ENCODE measurements at regions not wholly inside any gene's neighbourhood (a gene's known extent, or its start where the extent isn't known, plus 50 kb on each side); places are given as distances from the start of the nearest gene placed in this dataset.

DNA sequence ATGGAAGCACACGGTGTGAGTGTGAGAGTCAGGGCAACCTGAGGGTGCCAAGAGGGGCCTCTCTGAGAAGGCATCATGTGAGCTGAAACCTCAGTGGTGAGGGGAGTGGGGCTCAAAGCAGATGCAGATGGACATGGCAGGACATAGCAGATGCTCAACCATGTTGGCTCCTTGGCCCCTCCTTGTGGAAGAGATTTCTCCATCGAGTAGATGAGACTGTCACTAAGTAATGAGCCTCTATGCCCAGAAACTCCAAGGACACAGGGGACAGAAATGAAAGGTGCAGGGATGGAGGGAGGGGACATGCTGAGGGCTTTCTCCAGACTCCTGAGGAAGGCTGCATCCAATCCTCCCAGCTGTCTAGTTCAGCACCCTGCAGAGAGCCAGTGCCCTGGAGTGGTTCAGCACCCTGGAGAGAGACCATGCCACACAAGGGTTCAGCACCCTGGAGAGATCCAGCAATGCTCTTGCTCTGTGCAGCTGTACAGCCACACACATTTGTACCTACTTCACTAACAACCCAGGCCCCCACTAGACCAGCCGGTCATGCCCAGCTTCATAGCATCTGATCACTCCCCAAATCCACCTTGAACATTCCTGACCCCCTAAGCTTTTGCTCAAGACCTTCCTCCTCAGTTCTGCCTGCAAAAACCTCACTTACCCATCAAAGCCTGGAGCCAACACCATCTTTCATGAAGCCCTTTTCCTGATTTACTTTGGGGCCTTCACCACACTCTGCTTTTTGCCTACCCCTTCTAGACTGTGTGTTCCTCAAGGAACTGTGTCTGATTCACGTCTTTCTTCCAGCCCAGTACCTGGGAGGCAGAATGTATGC, 252.0 kb downstream of the CTTN start:
- DNase-seq (ENCODE audit: low read depth): no peak

DNA sequence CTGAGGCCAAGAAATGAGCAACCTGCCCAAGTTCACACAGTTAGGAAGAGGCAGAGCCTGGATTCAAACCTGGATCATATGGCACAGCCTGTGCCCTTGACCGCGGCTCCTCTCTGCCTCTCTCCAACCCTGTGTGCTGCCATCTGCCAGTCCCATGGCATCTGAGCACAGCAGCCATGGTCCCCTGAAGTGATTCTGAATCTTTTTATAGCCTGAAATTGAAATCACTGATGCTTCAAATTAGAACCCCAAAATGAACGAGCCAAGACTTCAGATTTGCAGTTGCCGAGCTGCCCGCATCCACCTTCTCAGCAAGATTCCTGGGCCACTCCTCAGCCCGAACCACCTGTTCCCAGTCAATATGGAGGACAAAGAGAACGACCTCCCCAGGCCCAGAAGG, 252.7 kb downstream of the CTTN start:
- no peak for DNase-seq (ENCODE audit: low read depth)

DNA sequence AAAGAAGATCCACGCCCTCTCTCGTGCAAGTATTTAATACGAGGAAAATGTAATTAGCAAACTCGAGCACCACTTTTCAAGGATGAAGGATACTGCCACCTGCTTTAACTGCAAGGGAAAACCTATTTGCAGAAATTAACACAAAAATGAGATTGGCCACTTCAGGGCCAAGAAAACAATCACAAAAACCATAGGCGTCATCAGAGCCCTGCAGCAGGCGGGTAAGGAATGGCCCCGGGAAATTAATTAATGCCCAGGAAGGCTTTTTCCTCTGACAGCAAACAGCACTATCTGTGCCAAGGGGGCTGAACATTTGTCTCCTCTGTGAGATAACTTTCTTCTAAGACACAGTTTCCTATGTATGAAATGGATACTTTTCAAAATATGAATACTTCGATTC, 255.7 kb downstream of the CTTN start:
- no peak for DNase-seq (ENCODE audit: low read depth)

DNA sequence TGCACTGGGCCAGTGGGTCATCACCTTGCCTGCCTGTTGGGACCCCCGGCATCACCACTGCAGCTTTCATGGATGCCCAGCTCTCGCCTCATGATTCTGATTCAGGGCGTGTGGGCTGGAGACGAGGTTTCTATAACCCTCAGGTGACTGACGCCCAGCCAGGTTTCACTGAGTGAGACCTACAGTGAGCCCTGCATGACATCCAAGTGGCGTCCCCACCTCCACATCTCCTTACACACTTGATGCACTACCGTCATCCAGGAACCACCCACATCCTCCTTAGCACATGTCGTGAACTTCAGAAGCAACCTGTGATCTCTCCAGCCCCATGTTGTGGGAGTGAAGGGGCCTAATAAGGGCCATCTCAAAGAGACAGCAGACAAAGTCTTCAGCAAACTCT, 257.5 kb downstream of the CTTN start:
- no peak for DNase-seq (ENCODE audit: low read depth)

DNA sequence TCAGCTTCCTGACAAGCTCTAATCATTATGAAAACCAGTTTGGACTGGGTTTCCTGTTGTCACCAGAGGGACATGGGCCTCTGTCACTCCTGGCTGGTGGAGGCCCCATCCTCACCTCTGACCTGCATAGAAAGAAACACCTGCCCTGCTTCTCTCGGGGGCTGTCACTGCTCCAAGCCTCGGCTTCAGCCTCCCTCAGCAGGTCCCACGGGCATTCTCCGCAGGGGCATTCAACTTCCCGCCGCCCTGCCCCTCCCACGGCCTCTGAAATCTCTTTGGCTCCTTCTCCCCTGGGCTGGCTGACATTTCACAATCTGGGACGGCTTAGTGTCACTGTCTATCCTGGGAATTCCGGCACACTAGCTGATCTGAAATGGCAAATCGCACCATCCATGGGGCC, 257.9 kb downstream of the CTTN start:
- no peak for DNase-seq (ENCODE audit: low read depth)

DNA sequence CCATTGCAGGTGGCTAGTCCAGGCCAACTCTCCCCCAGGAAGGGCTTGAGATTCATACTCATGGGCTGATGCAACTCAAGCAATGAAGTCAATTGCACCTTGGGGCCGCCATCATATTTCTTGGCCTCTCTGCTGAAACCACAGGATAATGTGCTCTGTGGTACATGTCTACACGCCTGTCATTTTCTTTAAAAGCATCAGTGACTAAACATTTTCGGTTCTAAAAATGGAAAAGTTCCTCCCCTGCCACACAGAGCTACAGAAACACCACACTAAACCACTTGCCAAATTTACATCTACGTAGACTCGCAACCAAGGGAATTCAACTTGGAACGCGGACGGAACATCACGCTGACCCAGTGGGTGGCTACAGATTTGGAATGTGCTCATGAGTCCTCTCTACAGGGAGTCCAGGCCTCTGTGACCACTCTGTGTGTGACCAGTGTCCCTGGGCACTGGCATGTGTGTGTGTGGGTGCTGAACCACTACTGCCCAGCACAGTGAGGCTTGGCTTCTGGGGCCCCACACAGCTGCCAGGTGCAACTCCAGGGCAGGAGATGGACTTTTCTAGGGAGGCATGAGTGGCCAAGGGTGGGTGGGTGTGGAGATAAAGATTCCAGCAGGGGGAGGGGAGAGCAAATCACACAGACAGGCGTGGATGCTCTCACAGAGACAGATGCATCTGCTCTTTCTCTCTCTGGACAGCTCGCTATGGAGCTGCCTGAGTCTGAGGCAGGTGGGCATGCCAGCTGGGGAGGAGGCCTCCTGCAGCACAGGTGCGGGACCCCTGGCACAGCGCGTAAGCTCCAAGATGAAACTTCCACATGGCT, 261.9 kb downstream of the CTTN start:
- no peak for DNase-seq (ENCODE audit: low read depth)

DNA sequence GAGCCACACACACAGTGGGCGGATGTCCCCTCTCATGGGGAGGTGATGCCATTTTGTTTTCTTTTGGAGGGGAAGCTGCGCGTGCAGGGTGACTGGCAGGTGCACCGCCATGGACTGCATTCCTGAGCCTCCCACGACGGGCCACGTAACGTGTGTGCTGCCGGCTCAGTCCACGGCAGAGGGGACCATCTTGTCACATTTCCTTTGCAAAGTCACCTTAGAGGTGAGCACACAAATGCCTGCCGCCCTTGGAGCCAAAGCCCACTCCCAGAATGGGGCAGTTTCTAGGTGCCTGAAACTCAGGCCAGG, 262.5 kb downstream of the CTTN start:
- no peak for DNase-seq (ENCODE audit: low read depth)

DNA sequence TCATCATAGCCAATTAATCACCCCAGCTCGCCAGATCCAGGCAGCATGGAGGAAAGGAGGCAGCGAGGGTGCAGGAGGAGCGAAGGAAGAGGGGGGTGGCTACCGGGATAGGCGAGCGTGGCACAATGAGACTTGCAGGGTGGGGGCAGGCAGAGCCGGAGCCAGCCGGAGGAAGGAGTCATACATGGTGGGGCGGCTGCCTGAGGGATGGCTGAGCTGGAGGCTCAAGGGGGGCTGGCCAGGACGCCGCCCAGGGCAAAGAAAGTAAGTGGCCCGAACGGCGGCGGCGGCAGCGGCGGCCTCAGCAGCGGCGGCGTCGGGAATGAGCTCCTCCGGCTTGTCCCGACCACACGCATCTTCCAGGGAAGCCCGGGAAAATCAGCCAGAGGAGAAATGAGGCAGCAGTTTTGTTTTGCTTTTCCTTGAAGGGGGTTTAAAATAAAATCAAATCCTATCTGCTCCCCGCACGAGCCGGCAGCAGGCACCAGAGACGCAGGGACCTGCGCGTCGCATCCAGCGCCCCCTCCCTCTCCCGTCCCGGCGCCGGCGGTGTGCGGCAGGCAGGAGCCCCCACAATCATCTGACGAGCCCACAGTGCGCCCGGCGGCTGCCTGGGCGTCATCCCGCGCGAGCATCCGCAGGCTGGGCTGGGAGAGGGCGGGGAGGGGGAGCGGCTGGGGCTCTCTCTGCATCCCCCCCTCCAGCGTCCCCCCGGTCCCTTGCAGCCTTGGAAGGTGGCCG, 263.6 kb downstream of the CTTN start:
- DNase-seq (ENCODE audit: low read depth): no peak

DNA sequence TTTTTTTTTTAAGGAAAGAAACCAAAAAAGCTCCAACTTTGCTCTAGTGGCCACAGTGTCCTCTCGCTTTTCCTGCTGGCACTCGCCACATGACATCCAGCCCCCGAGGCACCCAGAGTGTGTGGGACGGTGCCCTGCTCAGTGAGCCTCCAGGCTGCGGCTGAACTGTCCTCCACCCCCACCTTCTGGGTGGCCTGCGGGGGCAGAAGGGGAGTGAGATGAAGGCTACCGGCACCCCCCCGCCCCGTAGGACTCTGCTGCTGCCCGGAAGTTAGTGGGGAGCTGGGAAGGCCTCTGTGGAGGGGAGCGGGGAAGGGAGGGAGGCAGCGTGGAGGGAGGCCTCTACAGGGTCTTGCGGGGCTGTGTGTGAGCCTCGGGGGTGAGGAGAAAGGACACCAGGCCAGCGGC, 264.4 kb downstream of the CTTN start:
- DNase-seq (ENCODE audit: low read depth): no peak

DNA sequence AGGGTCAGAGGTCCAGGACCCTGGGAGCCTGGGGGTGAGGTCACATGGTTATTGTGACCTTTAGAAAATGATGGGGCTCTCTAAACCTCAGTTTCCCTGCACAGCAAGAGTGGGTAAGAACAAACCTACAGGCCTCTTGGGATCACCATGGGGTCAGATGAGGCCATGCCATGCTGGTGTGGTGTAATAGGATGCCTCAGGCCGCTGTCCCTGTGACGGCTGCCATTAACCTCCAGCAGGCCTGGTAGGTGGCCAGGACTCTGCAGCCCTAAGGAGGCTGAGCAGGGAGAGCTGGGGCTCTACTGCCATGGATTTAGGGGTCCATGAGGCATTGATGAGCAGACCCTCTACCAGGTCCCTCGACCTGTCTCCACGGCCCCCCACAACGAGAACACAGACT, 265.5 kb downstream of the CTTN start:
- no peak for DNase-seq (ENCODE audit: low read depth)

DNA sequence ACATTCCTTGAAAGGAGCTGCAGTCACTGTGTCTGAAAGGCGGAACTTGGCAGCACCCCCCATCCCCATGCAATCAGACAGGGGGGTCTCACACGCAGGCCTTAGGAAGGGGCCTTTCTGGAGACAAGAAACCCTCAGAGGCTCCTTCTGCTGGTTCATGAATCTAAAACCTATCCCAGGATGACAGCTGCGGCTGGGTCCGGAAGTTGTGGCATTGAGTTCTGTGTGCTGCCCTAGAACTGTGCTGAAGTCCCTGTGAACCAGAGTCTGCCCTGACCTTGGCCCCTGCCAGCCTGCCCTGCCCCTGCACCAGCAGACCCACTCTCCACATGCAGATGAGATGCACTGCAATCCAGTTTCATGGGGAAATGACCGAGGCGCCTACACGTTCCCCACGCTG, 268.0 kb downstream of the CTTN start:
- no peak for DNase-seq (ENCODE audit: low read depth)

DNA sequence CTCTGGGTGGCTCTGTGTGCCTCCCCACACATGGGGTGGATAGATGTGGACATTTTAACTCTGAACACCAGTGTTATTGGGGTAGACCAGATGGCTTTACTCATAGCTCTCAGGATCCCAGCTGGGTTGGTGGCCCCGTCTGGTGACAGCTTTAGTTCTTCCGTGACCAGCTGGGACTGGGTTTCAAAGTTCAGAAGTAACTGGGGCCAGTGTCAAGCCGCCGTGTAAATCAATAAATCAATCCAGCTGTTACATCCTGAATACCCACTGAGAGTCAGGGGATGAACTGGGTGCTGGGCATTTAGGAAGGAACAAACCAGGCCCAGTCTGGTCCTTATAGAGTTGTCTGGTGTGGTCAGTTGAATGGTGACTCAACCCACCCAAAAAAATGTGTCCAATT, 269.4 kb downstream of the CTTN start:
- no peak for DNase-seq (ENCODE audit: low read depth)

DNA sequence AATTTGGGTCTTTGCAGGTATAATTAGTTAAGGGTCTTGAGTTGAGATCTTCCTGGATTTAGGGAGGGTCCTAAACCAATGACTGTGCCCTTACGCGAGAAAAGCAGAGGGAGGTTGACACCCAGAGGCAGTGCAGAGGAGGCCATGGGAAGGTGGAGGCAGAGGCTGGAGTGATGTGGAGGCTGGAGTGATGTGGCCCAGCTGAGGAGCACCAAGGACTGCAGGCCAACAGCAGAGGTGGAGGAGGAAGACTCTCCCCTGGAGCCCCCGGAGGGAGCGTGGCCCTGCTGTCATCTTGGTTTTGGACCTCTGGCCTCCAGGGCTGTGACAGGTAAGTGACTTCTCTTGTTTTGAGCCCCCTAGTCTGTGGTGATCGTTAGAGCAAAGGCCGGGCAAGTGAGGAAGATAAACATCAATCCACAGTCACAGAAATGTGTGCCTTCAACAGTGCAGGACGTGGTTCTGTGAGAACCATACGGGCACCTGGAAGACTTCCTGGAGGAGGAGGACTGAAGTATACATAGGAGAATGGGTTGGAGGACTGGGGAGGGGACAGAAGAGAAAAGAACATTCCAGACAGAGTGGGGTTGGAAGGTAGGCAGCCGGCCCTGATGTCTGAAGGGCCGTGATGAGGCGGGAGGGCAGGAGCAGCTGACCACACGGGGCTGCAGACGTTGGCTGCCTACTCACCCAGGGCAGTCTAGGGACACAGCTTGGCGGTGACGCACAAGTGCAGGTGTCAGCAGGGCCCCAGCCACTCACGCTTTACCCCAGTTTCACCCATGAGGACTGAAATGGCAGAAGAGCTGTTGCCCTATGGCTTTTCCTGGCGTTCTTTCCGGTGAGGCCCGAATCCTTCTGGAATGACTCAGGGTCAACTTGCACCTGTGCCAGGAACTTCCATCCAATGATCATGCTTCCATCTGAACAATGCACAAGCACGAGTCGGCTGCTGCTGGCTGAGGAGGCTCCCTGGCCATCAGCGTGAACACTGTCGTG, 270.2 kb downstream of the CTTN start:
- no peak for DNase-seq (ENCODE audit: low read depth)

DNA sequence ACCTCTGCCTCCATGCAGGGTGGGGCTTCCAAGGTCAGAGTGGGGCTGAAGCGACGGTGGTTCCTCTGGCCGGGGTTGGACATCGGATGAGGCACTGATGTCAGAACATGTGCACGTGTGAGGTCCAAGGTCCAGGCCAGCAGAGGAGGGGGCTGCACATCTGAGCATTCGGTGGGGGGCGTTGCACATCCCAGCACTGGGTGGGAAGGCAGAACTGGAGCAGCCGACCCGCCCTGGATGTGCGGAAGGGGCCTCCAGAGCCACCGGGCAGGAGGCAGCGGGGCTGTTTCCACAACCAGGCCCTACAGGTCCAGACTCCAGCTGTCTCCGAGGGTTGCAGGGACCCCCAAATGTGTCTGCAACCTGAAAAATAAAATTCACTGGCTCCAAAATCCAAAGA, 271.0 kb downstream of the CTTN start:
- DNase-seq (ENCODE audit: low read depth): no peak

DNA sequence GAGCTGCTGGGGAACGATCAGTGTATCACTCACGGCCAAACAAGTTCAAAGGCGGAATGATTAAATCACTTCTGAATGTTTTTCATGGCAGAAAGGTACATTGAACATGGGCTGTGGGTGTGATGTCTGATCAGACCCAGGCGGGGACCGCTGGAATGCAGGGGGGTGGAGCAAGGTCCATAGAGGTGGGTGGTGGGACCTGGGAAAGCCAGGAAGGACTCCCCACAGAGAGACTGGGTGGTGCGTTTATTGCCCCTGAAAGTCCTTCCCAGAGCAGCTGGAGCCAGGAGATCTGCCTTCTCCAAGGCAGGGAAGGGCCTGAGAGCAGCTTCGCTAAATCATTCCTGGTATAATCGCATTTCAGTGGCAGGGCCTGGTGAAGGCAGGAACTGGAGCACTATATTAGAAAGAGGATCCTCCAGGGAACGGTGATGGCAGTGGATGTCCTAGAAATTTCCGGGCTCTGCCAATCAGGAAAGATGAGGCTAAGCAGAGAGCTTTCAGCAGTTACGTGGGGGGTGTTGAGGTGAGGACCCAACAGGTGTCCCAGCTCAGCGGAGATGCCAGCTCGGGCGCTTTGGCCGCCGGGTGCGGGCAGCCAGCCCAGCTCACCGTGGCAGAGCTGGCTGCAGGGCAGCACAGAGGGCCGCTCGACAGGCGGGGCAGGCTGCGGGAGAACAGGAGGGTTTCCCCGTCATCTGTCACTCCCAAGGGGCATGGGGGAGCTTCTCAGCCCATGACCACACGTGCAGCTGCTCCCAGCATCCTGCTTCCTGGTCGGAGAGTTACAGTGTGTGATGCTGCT, 271.7 kb downstream of the CTTN start:
- DNase-seq (ENCODE audit: low read depth): no peak

DNA sequence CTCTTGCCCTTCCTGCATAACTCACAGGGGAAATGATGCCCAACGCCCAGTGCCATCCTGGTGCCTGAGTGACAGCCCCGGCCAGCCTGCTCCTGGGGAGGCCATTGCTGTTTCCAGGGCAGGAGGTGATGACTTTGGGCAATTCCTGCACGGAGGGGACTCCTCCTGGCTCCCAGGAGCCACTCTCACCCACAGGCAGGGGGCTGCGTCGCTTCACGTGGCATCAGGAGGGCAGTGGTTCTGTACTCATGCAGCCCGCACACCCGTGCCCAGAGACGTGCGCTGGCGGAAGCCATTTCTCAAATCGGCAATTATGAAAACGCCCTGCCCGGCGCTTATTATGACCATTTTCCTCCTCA, 272.3 kb downstream of the CTTN start:
- DNase-seq (ENCODE audit: low read depth): no peak

DNA sequence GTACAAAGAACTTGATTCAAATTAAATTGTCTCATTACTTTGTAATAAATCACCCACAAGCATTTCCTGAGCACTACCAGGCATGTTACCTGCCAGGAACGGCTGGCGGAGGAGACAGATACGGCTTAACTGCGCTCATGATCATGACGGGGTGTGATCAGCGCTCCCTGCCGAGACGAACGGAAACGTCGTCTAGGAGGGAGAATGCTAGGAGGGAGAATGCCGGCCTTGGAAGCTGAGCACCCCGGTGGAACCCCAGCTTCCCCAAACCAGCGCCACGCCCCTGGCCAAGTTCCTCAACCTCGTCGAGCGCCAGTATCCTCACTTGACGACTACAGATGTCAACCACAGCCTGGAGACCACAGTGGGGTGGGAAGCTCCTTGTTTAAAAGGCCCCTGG, 272.8 kb downstream of the CTTN start:
- DNase-seq (ENCODE audit: low read depth): no peak

DNA sequence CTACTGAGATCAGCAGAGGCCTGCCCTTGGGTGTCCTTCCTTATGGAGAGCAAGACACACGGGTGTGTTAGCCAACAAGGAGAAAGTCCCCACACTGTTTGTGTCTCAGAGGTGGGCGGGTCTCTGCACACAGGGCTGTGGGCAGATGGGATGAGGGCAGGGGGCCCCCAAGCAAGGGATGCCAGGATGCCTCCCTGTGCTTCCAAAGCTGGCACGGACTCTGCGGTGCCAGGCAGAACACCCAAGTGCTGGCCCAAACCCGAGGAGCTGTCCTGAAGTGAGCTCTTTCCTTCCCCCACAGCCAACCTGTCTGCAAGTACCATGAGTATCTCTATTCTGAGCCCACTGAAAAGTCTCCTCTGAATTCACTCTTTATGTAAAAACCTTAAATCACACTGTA, 273.3 kb downstream of the CTTN start:
- DNase-seq (ENCODE audit: low read depth): no peak

DNA sequence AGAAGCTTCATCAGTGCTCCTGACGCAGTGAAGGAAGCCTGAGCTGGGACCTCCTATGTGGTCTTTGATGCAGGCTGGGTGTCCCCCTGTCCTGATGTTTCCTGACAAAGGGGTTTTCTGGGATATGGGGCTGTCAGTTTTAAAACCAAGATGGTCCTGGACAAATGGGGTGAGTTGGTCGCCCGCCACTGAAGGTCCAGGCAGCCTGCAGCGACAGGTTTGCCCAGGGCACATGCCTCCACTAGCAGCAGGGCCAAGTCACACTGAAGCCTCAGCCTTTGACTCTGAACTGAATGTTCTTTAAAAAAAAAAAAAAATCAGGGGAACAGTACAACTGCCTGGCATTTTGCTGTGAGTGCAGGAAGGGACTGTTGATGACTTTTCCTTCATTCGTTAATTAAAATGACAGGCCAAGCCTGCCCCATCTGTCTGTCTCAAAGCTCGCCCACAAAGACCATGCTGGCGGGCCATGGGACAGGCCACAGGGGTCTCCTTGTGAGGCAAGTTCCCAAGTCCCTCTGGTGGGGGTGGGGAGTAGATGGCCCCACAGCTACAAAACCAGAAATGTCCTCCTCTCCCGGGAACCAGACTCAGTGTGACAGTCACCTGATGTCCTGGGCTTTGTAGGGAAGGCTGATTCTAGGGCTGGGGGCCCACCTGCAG, 274.8 kb downstream of the CTTN start:
- no peak for DNase-seq (ENCODE audit: low read depth)

DNA sequence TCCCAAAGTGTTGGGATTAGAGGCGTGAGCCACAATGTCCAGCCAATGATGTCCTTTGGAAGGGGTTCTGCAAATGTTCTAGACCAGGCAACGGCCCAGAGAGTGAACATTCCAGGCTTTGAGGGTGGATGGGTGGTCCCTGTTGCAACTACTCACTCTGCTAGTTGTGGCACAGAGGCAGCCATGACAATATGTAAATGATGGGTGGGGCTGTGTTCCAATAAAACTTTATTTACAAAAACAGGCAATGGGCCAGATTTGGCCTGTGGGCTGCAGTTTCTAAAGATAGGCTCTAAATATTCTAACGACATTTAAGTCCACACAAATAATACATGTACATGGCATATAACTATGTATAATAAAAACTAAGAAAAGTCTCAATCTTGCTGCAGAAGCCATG, 276.3 kb downstream of the CTTN start:
- DNase-seq (ENCODE audit: low read depth): no peak

Measured in activated T-cell treated with anti-CD3 and anti-CD28 coated beads for 1 hour (primary cell).